H1 (cell line): ENCODE measurements at regions not wholly inside any gene's neighbourhood (a gene's known extent, or its start where the extent isn't known, plus 50 kb on each side); places are given as distances from the start of the nearest gene placed in this dataset.
"Not testable (repeated sequence)": the region's sequence is repeated elsewhere in the genome, so short reads cannot be mapped to it uniquely, and the experiment has no call there.

Experiments used
- CTCF ChIA-PET: fragments of 300-600 bp; sonication (Branson Sonifier 250); formaldehyde crosslinking; loops from one replicate; lab custom pipeline; 2021; ENCODE audit not compliant: partially characterized antibody; lab: Charles Lee
- POLR2A ChIA-PET: fragments of 300-600 bp; sonication (Branson Sonifier 250); formaldehyde crosslinking; loops from one replicate; lab custom pipeline; 2021; ENCODE audit warnings: inconsistent platforms; ENCODE audit not compliant: partially characterized antibody; lab: Charles Lee
- DNase-seq, 2 experiments: peaks; one replicate each; pipeline versions ENCODE4 v3.0.0 to v3.0.0-alpha.2; 2010 to 2022; ENCODE audit warnings: low spot score in 2 of 2, low read depth in 1 of 2, mixed read lengths in 1 of 2
- FAIRE-seq: peaks from 2 replicates; lab custom pipeline; 2011; peaks lifted over from hg19 to GRCh38; lab: Jason Lieb, UNC
- H2AFZ ChIP-seq: 2 replicates; pipeline ENCODE4 v1.8.1; 2012; ENCODE audit warnings: low read length, inconsistent platforms
- H2AK5ac ChIP-seq: 2 replicates; pipeline ENCODE4 v1.6.1; 2013; ENCODE audit warnings: low read depth, low read length
- H2BK120ac ChIP-seq: replicated peaks from 2 replicates; pipeline ENCODE3; 2013; ENCODE audit warnings: low read depth, low read length, inconsistent platforms
- H2BK12ac ChIP-seq: 2 replicates; pipeline ENCODE4 v1.6.1; 2013; ENCODE audit warnings: low read depth, low read length
- H2BK15ac ChIP-seq: 2 replicates; pipeline ENCODE4 v1.6.1; 2013; ENCODE audit warnings: low read length
- H2BK20ac ChIP-seq: 2 replicates; pipeline ENCODE4 v1.6.1; 2013; ENCODE audit warnings: low read length
- H2BK5ac ChIP-seq: 2 replicates; pipeline ENCODE4 v1.6.1; 2013; ENCODE audit warnings: low read depth, low read length
- H3K14ac ChIP-seq: 2 replicates; pipeline ENCODE4 v1.6.1; 2013; ENCODE audit warnings: inconsistent platforms; ENCODE audit not compliant: insufficient read length
- H3K18ac ChIP-seq: 2 replicates; pipeline ENCODE4 v1.6.1; 2013; ENCODE audit warnings: low read length; ENCODE audit errors: extremely low read depth
- H3K23ac ChIP-seq: 2 replicates; pipeline ENCODE4 v1.6.1; 2013; ENCODE audit warnings: inconsistent platforms; ENCODE audit not compliant: insufficient read length
- H3K23me2 ChIP-seq: 2 replicates; pipeline ENCODE4 v1.6.1; 2013; ENCODE audit warnings: low read depth, low read length
- H3K27ac ChIP-seq: 2 replicates; pipeline ENCODE4 v1.6.1; 2011; ENCODE audit warnings: low read depth, low read length, inconsistent platforms
- H3K27me3 ChIP-seq, 4 experiments: replicated peaks in 1 of 4; 1 replicate in 1 of 4; 2 replicates in 3 of 4; pipeline versions ENCODE4 v1.6.1 to v1.8.1; 2011 to 2013; ENCODE audit warnings: low read length in 3 of 4, mild to moderate bottlenecking in 3 of 4, inconsistent platforms in 2 of 4, mixed read lengths in 2 of 4, moderate library complexity in 1 of 4; ENCODE audit not compliant: control insufficient read depth in 3 of 4, insufficient read depth in 3 of 4; ENCODE audit errors: extremely low read depth in 1 of 4
- H3K36me3 ChIP-seq, 4 experiments: 2 replicates each; pipeline versions ENCODE4 v1.6.1 to v1.8.1; 2011 to 2013; ENCODE audit warnings: mild to moderate bottlenecking in 4 of 4, low read length in 3 of 4, moderate library complexity in 2 of 4, control low read depth in 1 of 4, inconsistent platforms in 1 of 4; ENCODE audit not compliant: insufficient read depth in 4 of 4, control insufficient read depth in 2 of 4
- H3K4ac ChIP-seq: replicated peaks from 2 replicates; pipeline ENCODE3; 2013; ENCODE audit warnings: low read length, low read depth, mixed read lengths, inconsistent platforms; ENCODE audit not compliant: insufficient read length
- H3K4me1 ChIP-seq, 4 experiments: replicated peaks in 1 of 4; 1 replicate in 1 of 4; 2 replicates in 3 of 4; pipeline versions ENCODE4 v1.6.1 to v1.8.1; 2011 to 2013; ENCODE audit warnings: low read length in 3 of 4, inconsistent platforms in 2 of 4, mixed read lengths in 1 of 4; ENCODE audit not compliant: insufficient read depth in 4 of 4, control insufficient read depth in 3 of 4
- H3K4me2 ChIP-seq, 2 experiments: 2 replicates each; pipeline versions ENCODE4 v1.6.1 to v1.8.1; 2011 to 2013; ENCODE audit warnings: low read depth in 2 of 2, low read length in 2 of 2, control low read depth in 1 of 2, inconsistent platforms in 1 of 2, mild to moderate bottlenecking in 1 of 2; ENCODE audit not compliant: insufficient read depth in 1 of 2
- H3K4me3 ChIP-seq, 4 experiments: fragments of 200-600, 300-600 bp in 1 of 4; sonication (generic), shearing (Covaris generic), sonication (Bioruptor Twin) in 1 of 4; 2 replicates each; pipeline versions ENCODE4 v1.5.1 to v1.8.1; 2011 to 2016; ENCODE audit warnings: low read length in 4 of 4, low read depth in 3 of 4, control low read depth in 2 of 4, inconsistent platforms in 2 of 4, mild to moderate bottlenecking in 2 of 4, mixed read lengths in 1 of 4, moderate library complexity in 1 of 4; ENCODE audit not compliant: insufficient read depth in 2 of 4; ENCODE audit errors: extremely low read depth in 1 of 4
- H3K56ac ChIP-seq: replicated peaks from 2 replicates; pipeline ENCODE3; 2013; ENCODE audit warnings: low read depth, mild to moderate bottlenecking, mixed read lengths, low read length, inconsistent platforms; ENCODE audit not compliant: insufficient read length
- H3K79me1 ChIP-seq: 2 replicates; pipeline ENCODE4 v1.6.1; 2013; ENCODE audit warnings: low read depth, low read length, control low read depth
- H3K79me2 ChIP-seq, 2 experiments: 2 replicates each; pipeline versions ENCODE4 v1.6.1 to v1.8.1; 2012 to 2013; ENCODE audit warnings: low read length in 2 of 2, mild to moderate bottlenecking in 2 of 2, inconsistent platforms in 1 of 2; ENCODE audit not compliant: insufficient read depth in 2 of 2, control insufficient read depth in 1 of 2
- H3K9ac ChIP-seq, 4 experiments: replicated peaks in 1 of 4; 1 replicate in 1 of 4; 2 replicates in 3 of 4; pipeline versions ENCODE4 v1.6.1 to v1.8.1; 2011 to 2013; ENCODE audit warnings: low read depth in 3 of 4, low read length in 3 of 4, control low read depth in 2 of 4, mild to moderate bottlenecking in 2 of 4, moderate library complexity in 2 of 4, inconsistent platforms in 1 of 4; ENCODE audit errors: extremely low read depth in 1 of 4
- H3K9me3 ChIP-seq, 2 experiments: 2 replicates each; pipeline versions ENCODE4 v1.6.1 to v1.8.1; 2012 to 2013; ENCODE audit warnings: mild to moderate bottlenecking in 2 of 2, moderate library complexity in 2 of 2, control low read depth in 1 of 2, inconsistent platforms in 1 of 2, low read depth in 1 of 2, low read length in 1 of 2, mixed read lengths in 1 of 2; ENCODE audit not compliant: insufficient read depth in 2 of 2
- H4K20me1 ChIP-seq, 2 experiments: replicated peaks in 1 of 2; 2 replicates each; pipeline versions ENCODE3 to v1.8.1; 2011 to 2013; ENCODE audit warnings: inconsistent platforms in 2 of 2, low read length in 2 of 2, mild to moderate bottlenecking in 1 of 2; ENCODE audit not compliant: insufficient read depth in 2 of 2, control insufficient read depth in 1 of 2
- H4K5ac ChIP-seq: 2 replicates; pipeline ENCODE4 v1.6.1; 2013; ENCODE audit warnings: low read length, low read depth, mixed read lengths, inconsistent platforms; ENCODE audit not compliant: insufficient read length
- H4K8ac ChIP-seq: 2 replicates; pipeline ENCODE4 v1.8.0; 2013; ENCODE audit warnings: mild to moderate bottlenecking, moderate library complexity, low read length, inconsistent platforms; ENCODE audit not compliant: insufficient read depth; ENCODE audit errors: extremely low read depth
- H4K91ac ChIP-seq: replicated peaks from 2 replicates; pipeline ENCODE3; 2013; ENCODE audit warnings: low read length, mixed read lengths, inconsistent platforms; ENCODE audit not compliant: insufficient read length
- WGBS, 2 experiments: shearing (Covaris generic) in 1 of 2; methylation state at CpG; one replicate each; pipeline versions ENCODE4 v1.1.6 to v1.1.7; 2013 to 2015; ENCODE audit warnings: low lambda C conversion rate in 2 of 2, mixed read lengths in 2 of 2, inconsistent platforms in 1 of 2, low coverage in 1 of 2, missing lambda C conversion rate in 1 of 2; ENCODE audit not compliant: insufficient replicate concordance in 2 of 2, insufficient coverage in 1 of 2, insufficient read length in 1 of 2; ENCODE audit errors: extremely low coverage in 1 of 2, missing lambda C conversion rate in 1 of 2; 5-methylcytosine and 5-hydroxymethylcytosine counted together

DNA sequence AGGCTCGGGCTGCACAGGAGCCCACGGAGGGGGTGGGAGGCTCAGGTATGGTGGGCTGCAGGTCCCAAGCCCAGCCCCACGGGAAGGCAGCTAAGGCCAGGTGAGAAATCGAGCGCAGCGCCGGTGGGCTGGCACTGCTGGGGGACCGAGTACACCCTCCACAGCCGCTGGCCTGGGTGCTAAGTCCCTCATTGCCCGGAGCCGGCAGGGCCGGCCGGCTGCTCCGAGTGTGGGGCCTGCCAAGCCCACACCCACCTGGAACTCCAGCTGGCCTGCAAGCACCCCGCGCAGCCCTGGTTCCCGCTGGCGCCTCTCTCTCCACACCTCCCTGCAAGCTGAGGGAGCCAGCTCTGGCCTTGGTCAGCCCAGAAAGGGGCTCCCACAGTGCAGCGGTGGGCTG is 137.4 kb upstream of the PKP2 start:
- H3K4me2 ChIP-seq, H2BK5ac ChIP-seq, H3K56ac ChIP-seq, H2BK12ac ChIP-seq, H3K18ac ChIP-seq, H3K36me3 ChIP-seq, H4K5ac ChIP-seq, H3K4me3 ChIP-seq, H3K23ac ChIP-seq, H2BK120ac ChIP-seq, H2AK5ac ChIP-seq, DNase-seq, H4K8ac ChIP-seq, H3K79me2 ChIP-seq, H3K14ac ChIP-seq, H2AFZ ChIP-seq, H3K9ac ChIP-seq, H3K79me1 ChIP-seq, H3K4me1 ChIP-seq, H3K27me3 ChIP-seq, H4K91ac ChIP-seq, CTCF ChIA-PET, H3K4ac ChIP-seq, H3K27ac ChIP-seq, H4K20me1 ChIP-seq, POLR2A ChIA-PET, H2BK15ac ChIP-seq, FAIRE-seq, H3K23me2 ChIP-seq, H2BK20ac ChIP-seq: not testable (repeated sequence)
- peaks cover 18 to 22% of the 10 kb centered on the region in 2 experiments; a peak in 3 of 4 replicates for H3K9me3 ChIP-seq
- WGBS, 2 experiments, result 99% methylated on average over 18 of the region's 19 CpGs; no CpG with 5 or more reads in 1 of the 2 experiments
